ENCODE measurements at regions not wholly inside any gene's neighbourhood (a gene's known extent, or its start where the extent isn't known, plus 50 kb on each side); places are given as distances from the start of the nearest gene placed in this dataset.
"Not testable (repeated sequence)": the region's sequence is repeated elsewhere in the genome, so short reads cannot be mapped to it uniquely, and the experiment has no call there.

GRCh38 chr5:85656050-85656449 lies 961.7 kb upstream of the COX7C start:
- Histone ChIP-seq H3K9me3 (ENCODE audit: insufficient read depth, low read depth, low read length) (no peaks in the 10 kb centered on the region), H2AFZ (ENCODE audit: low read length) (no peak overlapping the region), H4K20me1 (ENCODE audit: insufficient read depth, low read length, poor library complexity, severe bottlenecking) (no peaks in the 10 kb centered on the region), H3K9me2 (replicated peaks; ENCODE audit: low read depth, low read length) (no peaks in the 10 kb centered on the region), H3K9ac (ENCODE audit: low read depth, low read length, poor library complexity, severe bottlenecking) (no peak overlapping the region), H3K4me1 (ENCODE audit: insufficient read depth, low read length, poor library complexity, severe bottlenecking) (no peaks in the 10 kb centered on the region), H3K4me2 (ENCODE audit: low read depth, low read length, poor library complexity, severe bottlenecking) (no peak overlapping the region), H3F3A (ENCODE audit: low read depth) (no peaks in the 10 kb centered on the region), H3K36me3 (ENCODE audit: insufficient read depth, low read length) (no peaks in the 10 kb centered on the region), H3K27me3 (ENCODE audit: insufficient read depth, low read length, poor library complexity, severe bottlenecking) (no peaks in the 10 kb centered on the region), H3K4me3 (ENCODE audit: low read length, poor library complexity, severe bottlenecking) (no peak overlapping the region), H3K79me2 (ENCODE audit: insufficient read depth, low read length) (no peaks in the 10 kb centered on the region)
- TF ChIP-seq EZH2phosphoT487 (IDR thresholded peaks at IDR 0.05; ENCODE audit: borderline replicate concordance), result no peak
- TF ChIP-seq, protein P1, sequence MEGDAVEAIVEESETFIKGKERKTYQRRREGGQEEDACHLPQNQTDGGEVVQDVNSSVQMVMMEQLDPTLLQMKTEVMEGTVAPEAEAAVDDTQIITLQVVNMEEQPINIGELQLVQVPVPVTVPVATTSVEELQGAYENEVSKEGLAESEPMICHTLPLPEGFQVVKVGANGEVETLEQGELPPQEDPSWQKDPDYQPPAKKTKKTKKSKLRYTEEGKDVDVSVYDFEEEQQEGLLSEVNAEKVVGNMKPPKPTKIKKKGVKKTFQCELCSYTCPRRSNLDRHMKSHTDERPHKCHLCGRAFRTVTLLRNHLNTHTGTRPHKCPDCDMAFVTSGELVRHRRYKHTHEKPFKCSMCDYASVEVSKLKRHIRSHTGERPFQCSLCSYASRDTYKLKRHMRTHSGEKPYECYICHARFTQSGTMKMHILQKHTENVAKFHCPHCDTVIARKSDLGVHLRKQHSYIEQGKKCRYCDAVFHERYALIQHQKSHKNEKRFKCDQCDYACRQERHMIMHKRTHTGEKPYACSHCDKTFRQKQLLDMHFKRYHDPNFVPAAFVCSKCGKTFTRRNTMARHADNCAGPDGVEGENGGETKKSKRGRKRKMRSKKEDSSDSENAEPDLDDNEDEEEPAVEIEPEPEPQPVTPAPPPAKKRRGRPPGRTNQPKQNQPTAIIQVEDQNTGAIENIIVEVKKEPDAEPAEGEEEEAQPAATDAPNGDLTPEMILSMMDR (conservative IDR thresholded peaks at IDR 0.05; ENCODE audit: low read length), result no peak

GRCh38 chr5:85657328-85657727 lies 960.4 kb upstream of the COX7C start:
- H3K79me2 ChIP-seq (ENCODE audit: insufficient read depth, low read length); H3K9me2 ChIP-seq (replicated peaks; ENCODE audit: low read depth, low read length); H2AFZ ChIP-seq (ENCODE audit: low read length); H3K4me3 ChIP-seq (ENCODE audit: low read length, poor library complexity, severe bottlenecking); H3K36me3 ChIP-seq (ENCODE audit: insufficient read depth, low read length); H3K4me1 ChIP-seq (ENCODE audit: insufficient read depth, low read length, poor library complexity, severe bottlenecking); H3K4me2 ChIP-seq (ENCODE audit: low read depth, low read length, poor library complexity, severe bottlenecking); H3F3A ChIP-seq (ENCODE audit: low read depth); H4K20me1 ChIP-seq (ENCODE audit: insufficient read depth, low read length, poor library complexity, severe bottlenecking); H3K9ac ChIP-seq (ENCODE audit: low read depth, low read length, poor library complexity, severe bottlenecking); H3K9me3 ChIP-seq (ENCODE audit: insufficient read depth, low read depth, low read length); H3K27me3 ChIP-seq (ENCODE audit: insufficient read depth, low read length, poor library complexity, severe bottlenecking): not testable (repeated sequence)

DNA sequence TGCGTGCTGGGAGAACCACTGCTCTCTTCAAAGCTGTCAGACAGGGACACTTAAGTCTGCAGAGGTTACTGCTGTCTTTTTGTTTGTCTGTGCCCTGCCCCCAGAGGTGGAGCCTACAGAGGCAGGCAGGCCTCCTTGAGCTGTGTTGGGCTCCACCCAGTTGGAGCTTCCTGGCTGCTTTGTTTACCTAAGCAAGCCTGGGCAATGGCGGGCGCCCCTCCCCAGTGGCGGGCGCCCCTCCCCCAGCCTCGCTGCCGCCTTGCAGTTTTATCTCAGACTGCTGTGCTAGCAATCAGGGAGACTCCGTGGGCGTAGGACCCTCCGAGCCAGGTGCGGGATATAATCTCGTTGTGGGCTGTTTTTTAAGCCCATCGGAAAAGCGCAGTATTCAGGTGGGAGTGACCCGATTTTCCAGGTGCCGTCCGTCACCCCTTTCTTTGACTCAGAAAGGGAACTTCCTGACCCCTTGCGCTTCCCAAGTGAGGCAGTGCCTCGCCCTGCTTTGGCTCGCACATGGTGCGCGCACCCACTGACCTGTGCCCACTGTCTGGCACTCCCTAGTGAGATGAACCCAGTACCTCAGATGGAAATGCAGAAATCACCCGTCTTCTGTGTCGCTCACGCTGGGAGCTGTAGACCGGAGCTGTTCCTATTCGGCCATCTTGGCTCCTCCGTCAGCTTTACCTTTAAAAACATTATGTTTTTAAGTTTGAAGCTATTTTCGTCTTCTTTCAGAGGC lies 954.6 kb upstream of the COX7C start:
- H3K79me2 ChIP-seq (ENCODE audit: insufficient read depth, low read length); H3K9ac ChIP-seq (ENCODE audit: low read depth, low read length, poor library complexity, severe bottlenecking); H3K36me3 ChIP-seq (ENCODE audit: insufficient read depth, low read length); H3F3A ChIP-seq (ENCODE audit: low read depth); H3K4me3 ChIP-seq (ENCODE audit: low read length, poor library complexity, severe bottlenecking); H3K27me3 ChIP-seq (ENCODE audit: insufficient read depth, low read length, poor library complexity, severe bottlenecking); H3K4me1 ChIP-seq (ENCODE audit: insufficient read depth, low read length, poor library complexity, severe bottlenecking); H3K9me3 ChIP-seq (ENCODE audit: insufficient read depth, low read depth, low read length); H4K20me1 ChIP-seq (ENCODE audit: insufficient read depth, low read length, poor library complexity, severe bottlenecking); H3K9me2 ChIP-seq (replicated peaks; ENCODE audit: low read depth, low read length); H3K4me2 ChIP-seq (ENCODE audit: low read depth, low read length, poor library complexity, severe bottlenecking); H2AFZ ChIP-seq (ENCODE audit: low read length): not testable (repeated sequence)

GRCh38 chr5:85663708-85664031 lies 954.1 kb upstream of the COX7C start:
- H3K9me3 ChIP-seq (ENCODE audit: insufficient read depth, low read depth, low read length), result no peaks in the 10 kb centered on the region
- no peaks in the 10 kb centered on the region for H3K4me1 ChIP-seq (ENCODE audit: insufficient read depth, low read length, poor library complexity, severe bottlenecking)
- H3K4me3 ChIP-seq (ENCODE audit: low read length, poor library complexity, severe bottlenecking), result no peak overlapping the region
- H3F3A ChIP-seq (ENCODE audit: low read depth), result no peaks in the 10 kb centered on the region
- no peaks in the 10 kb centered on the region for H3K79me2 ChIP-seq (ENCODE audit: insufficient read depth, low read length)
- no peaks in the 10 kb centered on the region for H4K20me1 ChIP-seq (ENCODE audit: insufficient read depth, low read length, poor library complexity, severe bottlenecking)
- H3K9me2 ChIP-seq (replicated peaks; ENCODE audit: low read depth, low read length), result no peaks in the 10 kb centered on the region
- TF ChIP-seq, protein P1 (conservative IDR thresholded peaks at IDR 0.05; ENCODE audit: low read length), result no peak
- no peak for TF ChIP-seq EZH2phosphoT487 (IDR thresholded peaks at IDR 0.05; ENCODE audit: borderline replicate concordance)
- H3K36me3 ChIP-seq (ENCODE audit: insufficient read depth, low read length), result no peaks in the 10 kb centered on the region
- H3K9ac ChIP-seq (ENCODE audit: low read depth, low read length, poor library complexity, severe bottlenecking), result no peak overlapping the region
- no peaks in the 10 kb centered on the region for H3K27me3 ChIP-seq (ENCODE audit: insufficient read depth, low read length, poor library complexity, severe bottlenecking)
- H3K4me2 ChIP-seq (ENCODE audit: low read depth, low read length, poor library complexity, severe bottlenecking), result no peak overlapping the region
- H2AFZ ChIP-seq (ENCODE audit: low read length), result no peak overlapping the region

Data from Loucy (cell line).